Body of pancreas (tissue), 4 donors: ENCODE measurements at regions not wholly inside any gene's neighbourhood (a gene's known extent, or its start where the extent isn't known, plus 50 kb on each side); places are given as distances from the start of the nearest gene placed in this dataset.

Source experiments
- CTCF ChIP-seq, 7 experiments: fragments of 450-650 bp in 4 of 7; fragments of 200-600 bp in 3 of 7; sonication (generic) in 3 of 7; IDR thresholded peaks; one replicate each; pipeline ENCODE4 v1.5.1; 2016 to 2019; ENCODE audit warnings: antibody characterized with exemption in 7 of 7
- POLR2A ChIP-seq, 3 donors: fragments of 450-650 bp; IDR thresholded peaks; one replicate each; pipeline ENCODE4 v1.6.1; 2016; ENCODE audit warnings: antibody characterized with exemption in 3 of 3, mild to moderate bottlenecking in 2 of 3

GRCh38 chr2:40666398-40666797 lies 214.5 kb upstream of the SLC8A1 start:
- TF ChIP-seq POLR2A (IDR thresholded peaks at IDR 0.05) (no peak), CTCF (IDR thresholded peaks at IDR 0.05) (no peak)
